Endothelial cell of umbilical vein (primary cell): ENCODE measurements at regions not wholly inside any gene's neighbourhood (a gene's known extent, or its start where the extent isn't known, plus 50 kb on each side); places are given as distances from the start of the nearest gene placed in this dataset.

Experiments
- BruUV-seq: library from RNA; stranded (reverse); fragments of 400-500 nt; replicated peaks from 2 replicates; lab custom pipeline; 2021; lab: Mats Ljungman, UMichigan
- CTCF ChIA-PET: fragments of 300-600, 350-600 bp; sonication (Branson Sonifier 250); formaldehyde crosslinking; loops from one replicate; lab custom pipeline; 2021; ENCODE audit warnings: antibody characterized with exemption, inconsistent platforms; lab: Charles Lee
- POLR2A ChIA-PET: fragments of 300-600, 350-600 bp; sonication (Branson Sonifier 250); formaldehyde crosslinking; loops from one replicate; lab custom pipeline; 2021; ENCODE audit warnings: antibody characterized with exemption, inconsistent platforms; lab: Charles Lee
- DNase-seq: peaks from one replicate; pipeline ENCODE4 v3.0.0-alpha.2; 2011; ENCODE audit warnings: low read depth, low spot score
- FAIRE-seq: peaks from 2 replicates; lab custom pipeline; 2011; peaks lifted over from hg19 to GRCh38; lab: Jason Lieb, UNC
- H2AFZ ChIP-seq: 2 replicates; pipeline ENCODE4 v1.6.0; 2012; ENCODE audit warnings: low read depth, low read length, control low read depth, inconsistent platforms
- H3K27ac ChIP-seq: 2 replicates; pipeline ENCODE4 v1.5.1; 2011; ENCODE audit warnings: low read depth, mild to moderate bottlenecking, control low read depth, low read length, moderate library complexity; ENCODE audit not compliant: insufficient read depth
- H3K27me3 ChIP-seq, 2 experiments: 2 replicates each; pipeline versions ENCODE4 v1.6.0 to v1.6.1; 2011; ENCODE audit warnings: low read length in 2 of 2, mixed read lengths in 1 of 2; ENCODE audit not compliant: control insufficient read depth in 2 of 2, insufficient read depth in 2 of 2
- H3K36me3 ChIP-seq, 2 experiments: 2 replicates in 1 of 2; 3 replicates in 1 of 2; pipeline ENCODE4 v1.5.1; 2011; ENCODE audit warnings: low read length in 2 of 2, mild to moderate bottlenecking in 1 of 2, moderate library complexity in 1 of 2; ENCODE audit not compliant: control insufficient read depth in 2 of 2, insufficient read depth in 2 of 2; ENCODE audit errors: extremely low read depth in 1 of 2
- H3K4me1 ChIP-seq: 3 replicates; pipeline ENCODE4 v1.5.1; 2011; ENCODE audit warnings: mild to moderate bottlenecking, low read length; ENCODE audit not compliant: control insufficient read depth, insufficient read depth; ENCODE audit errors: extremely low read depth
- H3K4me2 ChIP-seq: 2 replicates; pipeline ENCODE4 v1.6.1; 2011; ENCODE audit warnings: low read length, control low read depth, mixed read lengths; ENCODE audit not compliant: insufficient read depth
- H3K4me3 ChIP-seq, 3 experiments: fragments of 200-600 bp in 1 of 3; sonication (generic), shearing (Covaris generic) in 1 of 3; replicated peaks in 1 of 3; 2 replicates each; pipeline ENCODE4 v1.5.1; 2011 to 2016; ENCODE audit warnings: control low read depth in 3 of 3, low read length in 3 of 3, mild to moderate bottlenecking in 2 of 3, inconsistent platforms in 1 of 3, low read depth in 1 of 3, moderate library complexity in 1 of 3; ENCODE audit not compliant: insufficient read depth in 1 of 3
- H3K79me2 ChIP-seq: 2 replicates; pipeline ENCODE4 v1.6.0; 2012; ENCODE audit warnings: low read length, inconsistent platforms; ENCODE audit not compliant: control insufficient read depth, insufficient read depth
- H3K9ac ChIP-seq: replicated peaks from 2 replicates; pipeline ENCODE3; 2011; ENCODE audit warnings: low read length, control low read depth; ENCODE audit not compliant: insufficient read depth; ENCODE audit errors: extremely low read depth
- H3K9me1 ChIP-seq: replicated peaks from 3 replicates; pipeline ENCODE4 v1.6.0; 2011; ENCODE audit warnings: mild to moderate bottlenecking, low read length; ENCODE audit not compliant: control insufficient read depth, insufficient read depth; ENCODE audit errors: extremely low read depth
- H3K9me3 ChIP-seq: replicated peaks from 2 replicates; pipeline ENCODE4 v1.5.1; 2012; ENCODE audit warnings: low read length, inconsistent platforms; ENCODE audit not compliant: control insufficient read depth, insufficient read depth
- H4K20me1 ChIP-seq: replicated peaks from 2 replicates; pipeline ENCODE3; 2011; ENCODE audit warnings: mild to moderate bottlenecking, low read length; ENCODE audit not compliant: control insufficient read depth, insufficient read depth; ENCODE audit errors: extremely low read depth
- CTCF ChIP-seq, 2 donors: IDR thresholded peaks; 1 replicate in 1 of 2; 2 replicates in 1 of 2; pipeline ENCODE4 v1.5.1; 2011; ENCODE audit warnings: low read length in 2 of 2, mild to moderate bottlenecking in 2 of 2, moderate library complexity in 2 of 2, control low read depth in 1 of 2, inconsistent platforms in 1 of 2, low read depth in 1 of 2; ENCODE audit not compliant: insufficient read depth in 1 of 2; ENCODE audit errors: extremely low read depth in 1 of 2
- EZH2 ChIP-seq: IDR thresholded peaks from 2 replicates; pipeline ENCODE4 v1.6.1; 2012; ENCODE audit warnings: borderline replicate concordance, low read depth, mild to moderate bottlenecking, moderate library complexity, low read length, inconsistent platforms; ENCODE audit not compliant: severe bottlenecking
- FOS ChIP-seq: IDR thresholded peaks from 2 replicates; pipeline ENCODE4 v1.6.1; 2011; ENCODE audit warnings: mild to moderate bottlenecking, low read length, moderate library complexity, borderline replicate concordance; ENCODE audit not compliant: insufficient read depth
- GATA2 ChIP-seq: IDR thresholded peaks from 2 replicates; pipeline ENCODE4 v1.7.0; 2011; ENCODE audit warnings: low read depth, mild to moderate bottlenecking, moderate library complexity, mixed read lengths, low read length; ENCODE audit not compliant: insufficient read length, insufficient read depth
- JUN ChIP-seq: IDR thresholded peaks from 2 replicates; pipeline ENCODE4 v1.6.1; 2011; ENCODE audit warnings: borderline replicate concordance, low read depth; ENCODE audit not compliant: insufficient read length, insufficient read depth
- MAX ChIP-seq: IDR thresholded peaks from 2 replicates; pipeline ENCODE4 v1.6.1; 2011; ENCODE audit not compliant: insufficient read depth, insufficient read length
- MYC ChIP-seq: IDR thresholded peaks from one replicate; pipeline ENCODE4 v1.6.1; 2011; ENCODE audit warnings: mild to moderate bottlenecking, low read depth, low read length
- POLR2A ChIP-seq: IDR thresholded peaks from 2 replicates; pipeline ENCODE4 v1.6.1; 2012; ENCODE audit warnings: low read depth, mild to moderate bottlenecking, control low read depth, low read length
- POLR2AphosphoS5 ChIP-seq: IDR thresholded peaks from 2 replicates; pipeline ENCODE4 v1.6.1; 2012; ENCODE audit warnings: low read depth, mild to moderate bottlenecking, control low read depth, low read length, moderate library complexity; ENCODE audit not compliant: insufficient read depth
- dilution Hi-C: fragments of 300-500 bp; cut with MboI; formaldehyde crosslinking; loops from one replicate; pipeline ENCODE4 v1.15.0; 2019; ENCODE audit warnings: low sequenced_read_pairs; ENCODE audit not compliant: extremely low pct_ligation_motif_present
- intact Hi-C: fragments of 100-400 bp; cut with micrococcal nuclease; formaldehyde crosslinking; loops from one replicate; pipeline ENCODE4 v1.10.0; 2022

GRCh38 chr6:83767033-83767432 lies 58.1 kb upstream of the SNAP91 start:
- intact Hi-C loops (no loop called here), dilution Hi-C loops (no loop called here)
- no peaks in the 10 kb centered on the region for H4K20me1 ChIP-seq
- H3K27me3 ChIP-seq, result peaks cover 3 to 4% of the 10 kb centered on the region in 2 experiments
- H3K9ac ChIP-seq, result no peak overlapping the region
- no peaks in the 10 kb centered on the region for H3K9me1 ChIP-seq
- POLR2A ChIA-PET, result no interaction called here
- no peak overlapping the region for H3K4me3 ChIP-seq
- DNase-seq (no peak), FAIRE-seq (no peak)
- no peak overlapping the region for H2AFZ ChIP-seq
- H3K9me3 ChIP-seq, result no peaks in the 10 kb centered on the region
- CTCF ChIA-PET, result interaction anchor here (1.0 kb wide), 1 partner anchor 152 kb away, joined by 3 read pairs; no protein-coding TSS in a partner anchor
- H3K36me3 ChIP-seq, result no peaks in the 10 kb centered on the region
- TF ChIP-seq EZH2 (no peak), CTCF (IDR thresholded peaks at IDR 0.05; ENCODE audit: extremely low read depth in 1 of 2, insufficient read depth in 1 of 2, low read depth in 1 of 2, low read length in 2 of 2) (no peak), GATA2 (no peak), MAX (no peak), JUN (no peak), POLR2A (no peak), FOS (no peak), POLR2AphosphoS5 (no peak), MYC (no peak)
- H3K79me2 ChIP-seq, result no peaks in the 10 kb centered on the region
- no peak overlapping the region for H3K27ac ChIP-seq
- H3K4me2 ChIP-seq, result no peak overlapping the region
- no TSS peak for BruUV-seq
- H3K4me1 ChIP-seq, result no peaks in the 10 kb centered on the region
